ENCODE measurements at regions not wholly inside any gene's neighbourhood (a gene's known extent, or its start where the extent isn't known, plus 50 kb on each side); places are given as distances from the start of the nearest gene placed in this dataset.

GRCh38 chr16:17947637-17948036, 388.9 kb downstream of the NPIPA8 start:
- TF ChIP-seq, protein P1, sequence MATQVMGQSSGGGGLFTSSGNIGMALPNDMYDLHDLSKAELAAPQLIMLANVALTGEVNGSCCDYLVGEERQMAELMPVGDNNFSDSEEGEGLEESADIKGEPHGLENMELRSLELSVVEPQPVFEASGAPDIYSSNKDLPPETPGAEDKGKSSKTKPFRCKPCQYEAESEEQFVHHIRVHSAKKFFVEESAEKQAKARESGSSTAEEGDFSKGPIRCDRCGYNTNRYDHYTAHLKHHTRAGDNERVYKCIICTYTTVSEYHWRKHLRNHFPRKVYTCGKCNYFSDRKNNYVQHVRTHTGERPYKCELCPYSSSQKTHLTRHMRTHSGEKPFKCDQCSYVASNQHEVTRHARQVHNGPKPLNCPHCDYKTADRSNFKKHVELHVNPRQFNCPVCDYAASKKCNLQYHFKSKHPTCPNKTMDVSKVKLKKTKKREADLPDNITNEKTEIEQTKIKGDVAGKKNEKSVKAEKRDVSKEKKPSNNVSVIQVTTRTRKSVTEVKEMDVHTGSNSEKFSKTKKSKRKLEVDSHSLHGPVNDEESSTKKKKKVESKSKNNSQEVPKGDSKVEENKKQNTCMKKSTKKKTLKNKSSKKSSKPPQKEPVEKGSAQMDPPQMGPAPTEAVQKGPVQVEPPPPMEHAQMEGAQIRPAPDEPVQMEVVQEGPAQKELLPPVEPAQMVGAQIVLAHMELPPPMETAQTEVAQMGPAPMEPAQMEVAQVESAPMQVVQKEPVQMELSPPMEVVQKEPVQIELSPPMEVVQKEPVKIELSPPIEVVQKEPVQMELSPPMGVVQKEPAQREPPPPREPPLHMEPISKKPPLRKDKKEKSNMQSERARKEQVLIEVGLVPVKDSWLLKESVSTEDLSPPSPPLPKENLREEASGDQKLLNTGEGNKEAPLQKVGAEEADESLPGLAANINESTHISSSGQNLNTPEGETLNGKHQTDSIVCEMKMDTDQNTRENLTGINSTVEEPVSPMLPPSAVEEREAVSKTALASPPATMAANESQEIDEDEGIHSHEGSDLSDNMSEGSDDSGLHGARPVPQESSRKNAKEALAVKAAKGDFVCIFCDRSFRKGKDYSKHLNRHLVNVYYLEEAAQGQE (IDR thresholded peaks at IDR 0.05; ENCODE audit: low read depth) = no peak
- TF ChIP-seq EGR1 (IDR thresholded peaks at IDR 0.05) = no peak
- no peak for TF ChIP-seq NFIC (IDR thresholded peaks at IDR 0.05)
- TF ChIP-seq TAF1 (IDR thresholded peaks at IDR 0.05; ENCODE audit: low read depth) = no peak
- TF ChIP-seq, protein P2, sequence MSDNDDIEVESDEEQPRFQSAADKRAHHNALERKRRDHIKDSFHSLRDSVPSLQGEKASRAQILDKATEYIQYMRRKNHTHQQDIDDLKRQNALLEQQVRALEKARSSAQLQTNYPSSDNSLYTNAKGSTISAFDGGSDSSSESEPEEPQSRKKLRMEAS (IDR thresholded peaks at IDR 0.05) = no peak
- no peak for TF ChIP-seq EP300 (IDR thresholded peaks at IDR 0.05; ENCODE audit: borderline replicate concordance)

GRCh38 chr16:17947165-17947564, 389.4 kb downstream of the NPIPA8 start:
- TF ChIP-seq USF1 (IDR thresholded peaks at IDR 0.05) (no peak), FOXM1 (IDR thresholded peaks at IDR 0.05; ENCODE audit: borderline replicate concordance, low read depth) (no peak), CEBPB (IDR thresholded peaks at IDR 0.05) (no peak), TAF1 (IDR thresholded peaks at IDR 0.05; ENCODE audit: low read depth) (no peak), CREB1 (IDR thresholded peaks at IDR 0.05; ENCODE audit: low read depth) (no peak), RAD21 (IDR thresholded peaks at IDR 0.05; ENCODE audit: low read depth) (no peak), EP300 (IDR thresholded peaks at IDR 0.05; ENCODE audit: borderline replicate concordance) (no peak), EGR1 (IDR thresholded peaks at IDR 0.05) (no peak), NFIC (IDR thresholded peaks at IDR 0.05) (no peak), TEAD4 (IDR thresholded peaks at IDR 0.05) (no peak)
- TF ChIP-seq, protein P2 (IDR thresholded peaks at IDR 0.05) = no peak

DNA sequence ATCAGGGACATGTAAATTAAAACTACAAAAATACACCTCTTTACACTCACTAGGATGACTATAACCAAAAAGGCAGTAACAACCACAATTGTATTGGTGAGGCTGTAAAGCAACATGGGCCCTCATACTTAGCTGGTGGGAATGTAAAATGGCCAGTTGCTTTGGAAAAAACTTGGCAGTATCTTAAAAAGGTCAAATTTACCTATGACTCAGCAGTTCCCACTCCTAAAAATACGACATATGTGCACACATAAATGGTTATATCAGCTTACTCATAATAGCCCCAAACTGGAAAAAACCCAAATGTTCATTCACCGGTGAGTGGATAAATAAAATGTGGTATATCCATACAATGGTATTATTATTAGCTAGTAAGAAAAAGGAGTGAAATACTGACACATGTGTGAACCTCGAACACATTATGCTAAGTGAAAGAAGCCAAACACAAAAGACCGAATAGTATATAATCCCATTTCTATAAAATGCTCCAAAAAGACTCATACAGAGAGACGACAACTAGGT, 391.4 kb downstream of the NPIPA8 start:
- TF ChIP-seq TCF12 (IDR thresholded peaks at IDR 0.05; ENCODE audit: low read depth) (no peak), NFIC (IDR thresholded peaks at IDR 0.05) (no peak), ZBTB7A (IDR thresholded peaks at IDR 0.05; ENCODE audit: low read depth) (no peak), YY1 (IDR thresholded peaks at IDR 0.05; ENCODE audit: low read depth) (no peak), USF1 (IDR thresholded peaks at IDR 0.05) (no peak), CEBPB (IDR thresholded peaks at IDR 0.05) (no peak), FOXM1 (IDR thresholded peaks at IDR 0.05; ENCODE audit: borderline replicate concordance, low read depth) (no peak), TAF1 (IDR thresholded peaks at IDR 0.05; ENCODE audit: low read depth) (no peak), EGR1 (IDR thresholded peaks at IDR 0.05) (no peak), TEAD4 (IDR thresholded peaks at IDR 0.05) (no peak), EP300 (IDR thresholded peaks at IDR 0.05; ENCODE audit: borderline replicate concordance) (no peak), CREB1 (IDR thresholded peaks at IDR 0.05; ENCODE audit: low read depth) (no peak), RAD21 (IDR thresholded peaks at IDR 0.05; ENCODE audit: low read depth) (no peak)
- TF ChIP-seq, protein P2 (IDR thresholded peaks at IDR 0.05) = no peak
- TF ChIP-seq, protein P1 (IDR thresholded peaks at IDR 0.05; ENCODE audit: low read depth) = no peak

- no peak for TF ChIP-seq EP300 (IDR thresholded peaks at IDR 0.05; ENCODE audit: borderline replicate concordance)
- TF ChIP-seq, protein P1 (IDR thresholded peaks at IDR 0.05; ENCODE audit: low read depth) = no peak
- no peak for TF ChIP-seq NFIC (IDR thresholded peaks at IDR 0.05)
- TF ChIP-seq FOXM1 (IDR thresholded peaks at IDR 0.05; ENCODE audit: borderline replicate concordance, low read depth) = no peak
- TF ChIP-seq CEBPB (IDR thresholded peaks at IDR 0.05) = no peak
- TF ChIP-seq, protein P2 (IDR thresholded peaks at IDR 0.05) = no peak
- no peak for TF ChIP-seq ZBTB7A (IDR thresholded peaks at IDR 0.05; ENCODE audit: low read depth)
- no peak for TF ChIP-seq EGR1 (IDR thresholded peaks at IDR 0.05)
- no peak for TF ChIP-seq RAD21 (IDR thresholded peaks at IDR 0.05; ENCODE audit: low read depth)
- TF ChIP-seq TAF1 (IDR thresholded peaks at IDR 0.05; ENCODE audit: low read depth) = no peak
- TF ChIP-seq TCF12 (IDR thresholded peaks at IDR 0.05; ENCODE audit: low read depth) = no peak
Observed at GRCh38 chr16:17944345-17944744, 392.2 kb downstream of the NPIPA8 start.

Measured in Ishikawa (cell line).